ENCODE measurements at regions not wholly inside any gene's neighbourhood (a gene's known extent, or its start where the extent isn't known, plus 50 kb on each side); places are given as distances from the start of the nearest gene placed in this dataset.
A peak's percentile ranks its signal among the peaks of the same experiment; 100 is the strongest.

DNA sequence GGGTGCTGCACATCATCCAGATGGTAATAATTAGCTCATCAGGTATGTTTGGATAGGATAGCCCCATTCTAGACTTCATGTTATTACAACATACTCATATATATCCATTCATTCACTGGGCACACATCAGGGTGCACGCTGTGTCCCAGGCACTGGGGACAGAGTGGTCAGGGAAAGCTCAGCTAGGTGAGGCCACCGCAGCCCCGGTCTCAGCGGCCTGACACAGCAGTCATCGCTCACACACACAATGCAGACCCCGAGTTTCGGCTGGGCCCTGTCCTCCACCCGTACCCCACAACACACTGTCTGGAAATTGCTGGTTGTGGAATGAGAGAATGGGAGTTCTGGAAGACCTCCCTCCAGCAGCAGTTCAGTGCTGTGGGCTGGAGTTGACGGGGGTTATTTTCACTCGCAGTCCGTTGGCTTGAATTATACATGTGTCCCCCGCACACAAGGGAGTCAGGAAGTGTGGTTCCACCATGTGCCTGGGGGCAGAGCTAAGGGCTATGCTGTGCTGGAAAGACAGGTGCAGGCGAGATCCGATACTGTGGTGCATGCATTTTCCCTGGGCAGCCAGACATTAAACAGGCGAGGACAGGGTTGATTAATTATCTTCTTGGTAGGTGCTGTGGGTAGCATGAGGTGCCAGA lies 257.6 kb downstream of the TEX29 start:
- peak; percentile 54 for DNase-seq
- H3K4me3 ChIP-seq, result no peak overlapping the region

DNA sequence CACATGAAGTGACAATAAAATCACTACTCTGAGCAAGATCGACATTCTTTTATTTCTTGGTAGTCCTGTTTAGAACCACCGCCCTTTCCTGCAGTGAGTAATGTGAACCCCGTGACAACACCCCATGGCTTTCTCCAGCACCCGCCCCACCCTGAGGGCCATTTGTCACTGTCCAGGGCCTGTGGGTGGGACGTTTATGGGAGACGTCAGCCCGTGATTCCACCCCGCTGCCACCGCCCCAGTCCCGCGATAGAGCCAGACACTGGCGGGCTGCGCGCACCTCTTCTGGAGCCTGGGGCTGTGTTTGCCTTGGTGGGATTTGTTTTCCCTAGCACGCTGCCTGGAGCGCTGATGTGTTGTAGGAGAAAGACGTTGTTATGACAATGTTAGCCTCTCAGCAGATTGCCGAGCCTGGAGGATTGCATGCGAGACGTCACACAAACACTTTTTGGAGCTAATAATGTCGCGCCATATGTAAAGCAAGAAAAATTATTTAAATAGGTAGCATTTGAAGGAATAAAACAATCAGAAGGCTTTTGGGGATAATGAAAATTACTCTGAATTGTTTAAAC lies 263.7 kb downstream of the TEX29 start:
- DNase-seq, result peak; percentile 67
- Histone ChIP-seq H3K27me3 (replicated peaks in 1 of 7) (no peaks in the 10 kb centered on the region), H3K36me3 (no peaks in the 10 kb centered on the region), H3K4me1 (no peaks in the 10 kb centered on the region), H3K27ac (no peak overlapping the region), H3K4me3 (no peak overlapping the region), H3K9me3 (peaks cover 0 to 23% (median 10%) of the 10 kb centered on the region in 8 donors)
- 85 to 90% (median 88%) methylated on average over 22 of the region's 22 CpGs for WGBS, 5 donors
- TF ChIP-seq POLR2A (IDR thresholded peaks at IDR 0.05) (no peak), POLR2AphosphoS5 (IDR thresholded peaks at IDR 0.05) (no peak)
- TF ChIP-seq, protein P1, sequence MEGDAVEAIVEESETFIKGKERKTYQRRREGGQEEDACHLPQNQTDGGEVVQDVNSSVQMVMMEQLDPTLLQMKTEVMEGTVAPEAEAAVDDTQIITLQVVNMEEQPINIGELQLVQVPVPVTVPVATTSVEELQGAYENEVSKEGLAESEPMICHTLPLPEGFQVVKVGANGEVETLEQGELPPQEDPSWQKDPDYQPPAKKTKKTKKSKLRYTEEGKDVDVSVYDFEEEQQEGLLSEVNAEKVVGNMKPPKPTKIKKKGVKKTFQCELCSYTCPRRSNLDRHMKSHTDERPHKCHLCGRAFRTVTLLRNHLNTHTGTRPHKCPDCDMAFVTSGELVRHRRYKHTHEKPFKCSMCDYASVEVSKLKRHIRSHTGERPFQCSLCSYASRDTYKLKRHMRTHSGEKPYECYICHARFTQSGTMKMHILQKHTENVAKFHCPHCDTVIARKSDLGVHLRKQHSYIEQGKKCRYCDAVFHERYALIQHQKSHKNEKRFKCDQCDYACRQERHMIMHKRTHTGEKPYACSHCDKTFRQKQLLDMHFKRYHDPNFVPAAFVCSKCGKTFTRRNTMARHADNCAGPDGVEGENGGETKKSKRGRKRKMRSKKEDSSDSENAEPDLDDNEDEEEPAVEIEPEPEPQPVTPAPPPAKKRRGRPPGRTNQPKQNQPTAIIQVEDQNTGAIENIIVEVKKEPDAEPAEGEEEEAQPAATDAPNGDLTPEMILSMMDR (IDR thresholded peaks at IDR 0.05 in 8 of 11, conservative IDR thresholded peaks at IDR 0.05 in 3 of 11), result no peak
- intact Hi-C loops (cut with DNase I; ENCODE audit: low total_unique reads), result no loop called here

More for the DNA sequence above, 257.6 kb downstream of the TEX29 start:
- no peaks in the 10 kb centered on the region for H3K36me3 ChIP-seq
- H3K4me1 ChIP-seq, result no peaks in the 10 kb centered on the region
- H3K27ac ChIP-seq, result no peak overlapping the region
- H3K9me3 ChIP-seq, result peaks cover 0 to 53% (median 35%) of the 10 kb centered on the region in 8 donors
- WGBS, 5 donors, result 84 to 92% (median 88%) methylated on average over 14 to 15 of the region's 15 CpGs
- TF ChIP-seq POLR2A (IDR thresholded peaks at IDR 0.05), result no peak
- TF ChIP-seq, protein P1 (IDR thresholded peaks at IDR 0.05 in 8 of 11, conservative IDR thresholded peaks at IDR 0.05 in 3 of 11), result no peak
- intact Hi-C loops (cut with DNase I; ENCODE audit: low total_unique reads), result no loop called here
- H3K27me3 ChIP-seq (replicated peaks in 1 of 7), result no peaks in the 10 kb centered on the region

DNA sequence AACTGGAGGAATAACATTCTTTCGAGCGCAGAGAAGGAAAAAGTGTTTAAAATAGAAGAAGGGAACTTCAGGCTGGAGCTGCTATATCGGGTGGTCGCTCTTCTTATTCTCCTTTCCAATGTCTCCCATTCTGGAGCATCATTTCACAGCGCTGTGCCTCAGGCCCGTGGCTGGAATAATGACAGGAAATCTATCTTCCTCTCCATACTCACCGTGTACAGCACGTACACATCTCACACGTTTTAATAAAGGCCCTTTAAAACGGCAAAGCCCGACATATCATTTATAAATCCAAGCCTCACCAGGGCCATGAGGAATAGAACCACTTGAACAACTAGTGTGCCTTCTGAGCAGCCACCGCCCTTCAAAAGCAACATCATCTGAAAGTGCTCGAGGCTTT lies 264.4 kb downstream of the TEX29 start:
- H3K27me3 ChIP-seq (replicated peaks in 1 of 7), result no peaks in the 10 kb centered on the region
- H3K36me3 ChIP-seq, result no peaks in the 10 kb centered on the region
- TF ChIP-seq POLR2A (IDR thresholded peaks at IDR 0.05), result no peak
- TF ChIP-seq POLR2AphosphoS5 (IDR thresholded peaks at IDR 0.05), result no peak
- TF ChIP-seq, protein P1 (IDR thresholded peaks at IDR 0.05 in 8 of 11, conservative IDR thresholded peaks at IDR 0.05 in 3 of 11), result no peak
- no peaks in the 10 kb centered on the region for H3K4me1 ChIP-seq
- DNase-seq, result no peak
- intact Hi-C loops (cut with DNase I; ENCODE audit: low total_unique reads), result no loop called here
- no peak overlapping the region for H3K27ac ChIP-seq
- WGBS, 5 donors, result 68 to 82% (median 71%) methylated on average over 13 of the region's 13 CpGs
- H3K4me3 ChIP-seq, result no peak overlapping the region
- peaks cover 0 to 16% (median 8%) of the 10 kb centered on the region in 8 donors for H3K9me3 ChIP-seq

DNA sequence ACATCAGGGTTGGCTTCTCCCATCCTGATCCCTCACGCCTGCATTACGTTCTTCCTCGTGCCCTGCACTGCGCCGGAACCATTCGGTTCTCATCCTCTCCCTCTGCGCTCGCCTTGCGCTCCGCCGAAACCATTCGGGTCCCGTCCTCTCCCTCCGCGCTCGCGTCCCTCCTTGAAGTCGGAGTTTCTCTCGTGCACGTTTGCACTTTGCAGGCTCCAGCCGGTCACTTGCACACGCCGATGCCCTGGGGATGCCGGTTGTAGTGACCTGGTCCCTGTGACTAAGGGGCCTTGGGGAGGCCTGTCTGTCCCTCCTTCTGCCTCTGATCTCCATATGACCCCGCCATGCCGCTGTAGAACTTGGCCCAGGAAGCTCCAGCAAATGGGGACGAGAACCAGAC lies 265.8 kb downstream of the TEX29 start:
- H3K4me3 ChIP-seq, result no peak overlapping the region
- no peaks in the 10 kb centered on the region for H3K36me3 ChIP-seq
- no peaks in the 10 kb centered on the region for H3K27me3 ChIP-seq (replicated peaks in 1 of 7)
- WGBS, 5 donors, result 89 to 95% (median 91%) methylated on average over 27 of the region's 27 CpGs
- TF ChIP-seq, protein P1 (IDR thresholded peaks at IDR 0.05 in 8 of 11, conservative IDR thresholded peaks at IDR 0.05 in 3 of 11), result no peak
- TF ChIP-seq POLR2AphosphoS5 (IDR thresholded peaks at IDR 0.05) (no peak), POLR2A (IDR thresholded peaks at IDR 0.05) (no peak)
- intact Hi-C loops (cut with DNase I; ENCODE audit: low total_unique reads), result no loop called here
- H3K27ac ChIP-seq, result no peak overlapping the region
- DNase-seq, result no peak
- H3K4me1 ChIP-seq, result no peaks in the 10 kb centered on the region
- peaks cover 0 to 9% (median 0%) of the 10 kb centered on the region in 8 donors for H3K9me3 ChIP-seq

Measured in spleen (tissue), 11 donors.